Hepatocyte (in vitro differentiated cells): ENCODE measurements at regions not wholly inside any gene's neighbourhood (a gene's known extent, or its start where the extent isn't known, plus 50 kb on each side); places are given as distances from the start of the nearest gene placed in this dataset.

Experiments used
- DNase-seq: peaks from one replicate; pipeline ENCODE4 v3.0.0-alpha.2; 2016; ENCODE audit warnings: low spot score
- H2AFZ ChIP-seq: fragments of 200-600 bp; sonication (generic); 2 replicates; pipeline ENCODE4 v1.6.0; 2016; ENCODE audit warnings: antibody characterized with exemption, mild to moderate bottlenecking
- H3K27ac ChIP-seq: fragments of 200-600 bp; sonication (generic); 2 replicates; pipeline ENCODE4 v1.5.1; 2016; ENCODE audit warnings: mild to moderate bottlenecking
- H3K27me3 ChIP-seq: fragments of 200-600 bp; sonication (generic); 2 replicates; pipeline ENCODE4 v1.6.1; 2016
- H3K36me3 ChIP-seq: fragments of 200-600 bp; sonication (generic); replicated peaks from 2 replicates; pipeline ENCODE4 v1.5.1; 2016; ENCODE audit warnings: low read depth; ENCODE audit not compliant: insufficient read depth
- H3K4me1 ChIP-seq: fragments of 200-600 bp; sonication (generic); 2 replicates; pipeline ENCODE4 v1.5.1; 2016; ENCODE audit warnings: mild to moderate bottlenecking, moderate library complexity; ENCODE audit not compliant: insufficient read depth
- H3K4me2 ChIP-seq: fragments of 200-600 bp; sonication (generic); 2 replicates; pipeline ENCODE4 v1.6.0; 2016
- H3K4me3 ChIP-seq: fragments of 200-600 bp; sonication (generic); 2 replicates; pipeline ENCODE4 v1.5.1; 2016; ENCODE audit warnings: mild to moderate bottlenecking
- H3K79me2 ChIP-seq: fragments of 200-600 bp; sonication (generic); 2 replicates; pipeline ENCODE4 v1.6.0; 2017; ENCODE audit warnings: mild to moderate bottlenecking
- H3K9me2 ChIP-seq: fragments of 200-600 bp; sonication (generic); replicated peaks from 2 replicates; pipeline ENCODE4 v1.6.0; 2017; ENCODE audit warnings: mild to moderate bottlenecking; ENCODE audit not compliant: insufficient read depth
- H3K9me3 ChIP-seq: fragments of 200-600 bp; sonication (generic); 2 replicates; pipeline ENCODE4 v1.5.1; 2016; ENCODE audit warnings: low read depth, mild to moderate bottlenecking
- H4K20me1 ChIP-seq: fragments of 200-600 bp; sonication (generic); 2 replicates; pipeline ENCODE4 v1.6.0; 2016; ENCODE audit warnings: mild to moderate bottlenecking; ENCODE audit not compliant: insufficient read depth, poor library complexity, severe bottlenecking
- EZH2 ChIP-seq: fragments of 200-600 bp; sonication (generic); IDR thresholded peaks from 2 replicates; pipeline ENCODE4 v1.6.1; 2016; ENCODE audit warnings: antibody characterized with exemption, mild to moderate bottlenecking, borderline replicate concordance
- EZH2phosphoT487 ChIP-seq: fragments of 200-600 bp; sonication (generic); IDR thresholded peaks from one replicate; pipeline ENCODE4 v1.6.1; 2018; ENCODE audit warnings: antibody characterized with exemption, mild to moderate bottlenecking, low read depth, moderate library complexity; ENCODE audit not compliant: unreplicated experiment, severe bottlenecking
- WGBS: methylation state at CpG from one replicate; pipeline ENCODE4 v1.1.6; 2016; ENCODE audit warnings: low lambda C conversion rate; ENCODE audit errors: missing lambda C conversion rate; 5-methylcytosine and 5-hydroxymethylcytosine counted together
- TF ChIP-seq, protein P1 (sequence below): fragments of 200-600 bp; sonication (generic); IDR thresholded peaks from 2 replicates; pipeline ENCODE4 v1.5.1; 2016; ENCODE audit warnings: antibody characterized with exemption, mild to moderate bottlenecking; ENCODE audit not compliant: poor library complexity

DNA sequence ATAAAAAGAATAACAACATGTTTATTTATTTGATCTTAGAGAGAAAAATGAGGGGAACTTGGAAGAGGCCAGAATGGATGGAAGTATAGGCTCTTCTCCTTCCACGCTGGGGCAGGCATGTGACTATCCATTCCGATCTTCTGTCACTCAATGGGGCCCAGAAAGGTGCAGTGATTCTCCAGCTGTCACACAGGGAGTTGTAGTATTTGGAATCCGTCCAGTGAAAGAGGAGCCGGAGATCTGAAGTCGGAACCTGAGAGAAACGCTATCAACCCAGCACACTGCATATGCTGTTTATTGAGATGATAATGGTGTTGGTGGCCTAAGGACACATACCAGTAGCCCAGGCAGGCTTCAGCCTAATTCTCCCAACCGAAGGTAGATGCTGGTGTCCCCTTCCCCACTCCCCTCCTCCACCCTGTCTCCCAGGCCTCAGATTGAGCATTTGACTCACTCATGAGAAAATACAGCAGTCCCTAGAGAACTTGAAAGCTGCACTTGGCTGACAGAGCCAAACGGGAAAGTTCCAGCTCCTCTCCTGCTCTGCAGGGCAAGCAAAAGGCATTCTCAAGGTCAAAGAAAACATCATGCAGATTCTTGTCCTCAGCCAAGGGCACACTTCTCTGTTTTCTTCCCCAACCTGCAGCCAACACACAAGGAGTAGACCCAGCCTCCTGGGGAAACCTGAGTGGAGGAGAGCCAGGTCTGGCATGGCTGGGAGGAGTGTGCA lies 100.4 kb downstream of the IRF2BPL start:
- no peak overlapping the region for H3K4me3 ChIP-seq
- no peak overlapping the region for H3K4me2 ChIP-seq
- no peaks in the 10 kb centered on the region for H3K79me2 ChIP-seq
- no peak overlapping the region for H3K27ac ChIP-seq
- no peak for TF ChIP-seq EZH2
- TF ChIP-seq, protein P1, sequence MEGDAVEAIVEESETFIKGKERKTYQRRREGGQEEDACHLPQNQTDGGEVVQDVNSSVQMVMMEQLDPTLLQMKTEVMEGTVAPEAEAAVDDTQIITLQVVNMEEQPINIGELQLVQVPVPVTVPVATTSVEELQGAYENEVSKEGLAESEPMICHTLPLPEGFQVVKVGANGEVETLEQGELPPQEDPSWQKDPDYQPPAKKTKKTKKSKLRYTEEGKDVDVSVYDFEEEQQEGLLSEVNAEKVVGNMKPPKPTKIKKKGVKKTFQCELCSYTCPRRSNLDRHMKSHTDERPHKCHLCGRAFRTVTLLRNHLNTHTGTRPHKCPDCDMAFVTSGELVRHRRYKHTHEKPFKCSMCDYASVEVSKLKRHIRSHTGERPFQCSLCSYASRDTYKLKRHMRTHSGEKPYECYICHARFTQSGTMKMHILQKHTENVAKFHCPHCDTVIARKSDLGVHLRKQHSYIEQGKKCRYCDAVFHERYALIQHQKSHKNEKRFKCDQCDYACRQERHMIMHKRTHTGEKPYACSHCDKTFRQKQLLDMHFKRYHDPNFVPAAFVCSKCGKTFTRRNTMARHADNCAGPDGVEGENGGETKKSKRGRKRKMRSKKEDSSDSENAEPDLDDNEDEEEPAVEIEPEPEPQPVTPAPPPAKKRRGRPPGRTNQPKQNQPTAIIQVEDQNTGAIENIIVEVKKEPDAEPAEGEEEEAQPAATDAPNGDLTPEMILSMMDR: no peak
- H3K36me3 ChIP-seq: no peaks in the 10 kb centered on the region
- no peaks in the 10 kb centered on the region for H3K9me2 ChIP-seq
- no peaks in the 10 kb centered on the region for H4K20me1 ChIP-seq
- H3K4me1 ChIP-seq: peaks cover 20% of the 10 kb centered on the region
- H3K27me3 ChIP-seq: no peaks in the 10 kb centered on the region
- no peak for DNase-seq
- H3K9me3 ChIP-seq: no peaks in the 10 kb centered on the region
- 74% methylated on average over 8 of the region's 8 CpGs for WGBS
- no peak overlapping the region for H2AFZ ChIP-seq

DNA sequence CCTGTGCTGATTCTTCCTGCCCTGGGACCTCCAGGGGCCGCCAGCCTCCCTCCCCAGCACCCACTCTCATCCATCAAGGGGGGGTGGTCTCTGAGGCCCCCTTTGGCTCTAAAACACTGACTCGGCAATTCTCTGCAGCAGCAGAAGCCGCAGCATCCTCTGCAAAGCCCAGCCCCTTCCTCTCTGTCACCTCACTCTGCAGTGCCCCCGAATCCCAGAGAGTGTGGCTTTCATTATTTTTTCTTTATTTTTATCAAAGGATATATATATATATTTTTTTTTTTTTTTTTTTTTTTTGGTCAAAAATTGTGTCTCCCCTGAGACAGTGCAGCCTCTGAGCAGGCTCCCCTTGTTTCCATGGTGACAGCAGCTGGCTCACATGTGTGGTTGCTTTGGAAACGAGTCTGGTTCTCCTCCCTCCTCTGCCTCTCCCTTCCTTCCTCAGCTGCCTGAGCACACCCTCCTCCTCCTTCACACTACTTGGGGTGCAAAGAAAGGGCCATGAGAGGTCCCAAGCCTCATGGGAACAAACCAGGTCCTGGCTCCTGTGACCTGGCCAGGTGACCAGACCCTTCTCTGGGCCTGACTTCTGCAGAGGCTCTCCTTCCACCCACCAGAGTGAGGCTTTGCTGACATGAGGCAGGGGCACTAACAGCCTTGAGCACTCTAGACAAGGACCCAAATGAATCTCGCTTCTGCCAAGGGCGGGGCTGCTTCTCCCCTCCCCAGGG lies 100.5 kb downstream of the LRRC74A start:
- no peaks in the 10 kb centered on the region for H3K9me2 ChIP-seq
- no peaks in the 10 kb centered on the region for H3K36me3 ChIP-seq
- TF ChIP-seq EZH2phosphoT487: no peak
- no peak for TF ChIP-seq EZH2
- TF ChIP-seq, protein P1: no peak
- no peak overlapping the region for H3K4me3 ChIP-seq
- H3K4me1 ChIP-seq: peaks cover 30% of the 10 kb centered on the region
- H3K27ac ChIP-seq: peak overlapping the region; percentile 31
- no peaks in the 10 kb centered on the region for H3K9me3 ChIP-seq
- no peak overlapping the region for H3K4me2 ChIP-seq
- DNase-seq: peak; percentile 63
- H3K27me3 ChIP-seq: no peaks in the 10 kb centered on the region
- 75% methylated on average over 7 of the region's 7 CpGs for WGBS
- H4K20me1 ChIP-seq: no peaks in the 10 kb centered on the region
- no peak overlapping the region for H2AFZ ChIP-seq
- H3K79me2 ChIP-seq: no peaks in the 10 kb centered on the region

DNA sequence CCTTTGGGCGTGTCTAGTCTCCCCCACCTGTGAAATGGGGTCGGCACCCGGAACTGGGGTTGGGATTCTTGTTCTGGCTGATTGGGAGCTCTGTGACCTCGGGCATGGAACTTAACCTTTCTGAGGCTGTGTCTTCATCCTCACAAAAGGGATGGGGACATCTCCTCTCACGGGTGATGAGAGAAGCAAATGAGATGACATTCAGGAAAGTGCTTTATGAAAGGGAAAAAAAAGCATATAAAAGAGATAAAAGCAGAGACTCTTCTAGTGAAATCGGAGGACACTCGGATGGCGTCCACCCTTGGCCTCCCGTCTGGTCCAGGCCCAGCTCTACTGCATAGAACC lies 98.9 kb downstream of the LRRC74A start:
- Histone ChIP-seq H3K9me3 (no peaks in the 10 kb centered on the region), H3K9me2 (no peaks in the 10 kb centered on the region), H3K79me2 (no peaks in the 10 kb centered on the region), H2AFZ (no peak overlapping the region), H3K27ac (no peak overlapping the region), H3K36me3 (no peaks in the 10 kb centered on the region), H4K20me1 (no peaks in the 10 kb centered on the region), H3K27me3 (no peaks in the 10 kb centered on the region), H3K4me2 (peak overlapping the region; percentile 22), H3K4me1 (peaks cover 38% of the 10 kb centered on the region), H3K4me3 (no peak overlapping the region)
- TF ChIP-seq, protein P1: no peak
- TF ChIP-seq EZH2: no peak
- TF ChIP-seq EZH2phosphoT487: no peak
- DNase-seq: no peak
- 66% methylated on average over 9 of the region's 9 CpGs for WGBS
